Thymus (tissue), 11 donors: ENCODE measurements at regions not wholly inside any gene's neighbourhood (a gene's known extent, or its start where the extent isn't known, plus 50 kb on each side); places are given as distances from the start of the nearest gene placed in this dataset.

Experiments used
- DNase-seq, 9 donors: peaks; one replicate each; pipeline ENCODE4 v3.0.0-alpha.2; 2013; ENCODE audit warnings: low spot score in 9 of 9, low read depth in 6 of 9, missing footprints in 1 of 9
- H3K27ac ChIP-seq, 2 donors: one replicate each; pipeline ENCODE4 v1.5.1; 2013; ENCODE audit warnings: control low read depth in 1 of 2, low read depth in 1 of 2, low read length in 1 of 2, mild to moderate bottlenecking in 1 of 2, moderate library complexity in 1 of 2
- H3K27me3 ChIP-seq, 2 donors: one replicate each; pipeline ENCODE4 v1.5.1; 2013; ENCODE audit warnings: low read length in 1 of 2; ENCODE audit not compliant: control insufficient read depth in 2 of 2, insufficient read depth in 1 of 2
- H3K36me3 ChIP-seq, 2 donors: one replicate each; pipeline ENCODE4 v1.5.1; 2013; ENCODE audit warnings: low read length in 1 of 2, mild to moderate bottlenecking in 1 of 2, moderate library complexity in 1 of 2; ENCODE audit not compliant: control insufficient read depth in 2 of 2, insufficient read depth in 2 of 2
- H3K4me1 ChIP-seq, 2 donors: one replicate each; pipeline ENCODE4 v1.5.1; 2013; ENCODE audit warnings: low read length in 2 of 2; ENCODE audit not compliant: control insufficient read depth in 2 of 2, insufficient read depth in 2 of 2
- H3K4me3 ChIP-seq, 2 donors: one replicate each; pipeline ENCODE4 v1.5.1; 2013; ENCODE audit warnings: low read length in 2 of 2, control low read depth in 1 of 2, mild to moderate bottlenecking in 1 of 2
- H3K9me3 ChIP-seq, 2 donors: one replicate each; pipeline ENCODE4 v1.5.1; 2013; ENCODE audit warnings: low read length in 1 of 2, mild to moderate bottlenecking in 1 of 2; ENCODE audit not compliant: control insufficient read depth in 2 of 2, insufficient read depth in 1 of 2
- WGBS: extraction: QIAGEN DNeasy Blood & Tissue Kit; methylation state at CpG from one replicate; pipeline ENCODE4 v1.1.7; 2013; 5-methylcytosine and 5-hydroxymethylcytosine counted together
- donor health status: healthy.

- Histone ChIP-seq H3K9me3 (no peaks in the 10 kb centered on the region), H3K36me3 (no peaks in the 10 kb centered on the region), H3K27ac (no peak overlapping the region), H3K27me3 (peaks cover 0 to 6% of the 10 kb centered on the region in 2 donors), H3K4me3 (no peak overlapping the region), H3K4me1 (no peaks in the 10 kb centered on the region)
- WGBS, result 11% methylated on average over 6 of the region's 6 CpGs
- no peak for DNase-seq
Observed at GRCh38 chr6:40685862-40686261, 98.7 kb upstream of the LRFN2 start.

- 88% methylated on average over 3 of the region's 3 CpGs for WGBS
Observed at GRCh38 chr6:40681622-40682021, 94.5 kb upstream of the LRFN2 start.

GRCh38 chr6:40678941-40679340 is 91.8 kb upstream of the LRFN2 start:
- H3K4me3 ChIP-seq, result no peak overlapping the region

More at GRCh38 chr6:40681622-40682021, 94.5 kb upstream of the LRFN2 start:
- Histone ChIP-seq H3K27ac (no peak overlapping the region), H3K9me3 (no peaks in the 10 kb centered on the region), H3K4me1 (no peaks in the 10 kb centered on the region), H3K36me3 (no peaks in the 10 kb centered on the region), H3K4me3 (no peak overlapping the region), H3K27me3 (peaks cover 0 to 6% of the 10 kb centered on the region in 2 donors)
- DNase-seq, result no peak

GRCh38 chr6:40674170-40674569 is 87.0 kb upstream of the LRFN2 start:
- no peak for DNase-seq
- no peaks in the 10 kb centered on the region for H3K27me3 ChIP-seq
- H3K4me1 ChIP-seq, result no peaks in the 10 kb centered on the region
- H3K27ac ChIP-seq, result no peak overlapping the region
- WGBS, result 95% methylated on average over 8 of the region's 8 CpGs
- H3K36me3 ChIP-seq, result no peaks in the 10 kb centered on the region
- H3K9me3 ChIP-seq, result no peaks in the 10 kb centered on the region
- H3K4me3 ChIP-seq, result no peak overlapping the region

More at GRCh38 chr6:40678941-40679340, 91.8 kb upstream of the LRFN2 start:
- H3K27ac ChIP-seq, result no peak overlapping the region
- H3K27me3 ChIP-seq, result peaks cover 0 to 2% of the 10 kb centered on the region in 2 donors
- DNase-seq, result no peak
- WGBS, result 93% methylated on average over 6 of the region's 6 CpGs
- H3K9me3 ChIP-seq, result no peaks in the 10 kb centered on the region
- H3K36me3 ChIP-seq, result no peaks in the 10 kb centered on the region
- H3K4me1 ChIP-seq, result no peaks in the 10 kb centered on the region

- Histone ChIP-seq H3K4me1 (no peaks in the 10 kb centered on the region), H3K27ac (no peak overlapping the region), H3K9me3 (no peaks in the 10 kb centered on the region), H3K27me3 (no peaks in the 10 kb centered on the region), H3K4me3 (no peak overlapping the region), H3K36me3 (no peaks in the 10 kb centered on the region)
- WGBS, result 90% methylated on average over 5 of the region's 5 CpGs
- no peak for DNase-seq
Observed at GRCh38 chr6:40672087-40672486, 84.9 kb upstream of the LRFN2 start.

- no peak for DNase-seq
- Histone ChIP-seq H3K36me3 (no peaks in the 10 kb centered on the region), H3K4me3 (no peak overlapping the region), H3K9me3 (no peaks in the 10 kb centered on the region), H3K27ac (no peak overlapping the region), H3K4me1 (no peaks in the 10 kb centered on the region), H3K27me3 (no peaks in the 10 kb centered on the region)
- 88% methylated on average over 3 of the region's 3 CpGs for WGBS
Observed at GRCh38 chr6:40671694-40672050, 84.5 kb upstream of the LRFN2 start.

GRCh38 chr6:40671001-40671693 is 84.0 kb upstream of the LRFN2 start:
- 91% methylated on average over 15 of the region's 15 CpGs for WGBS
- Histone ChIP-seq H3K4me1 (no peaks in the 10 kb centered on the region), H3K4me3 (no peak overlapping the region), H3K36me3 (no peaks in the 10 kb centered on the region), H3K27me3 (no peaks in the 10 kb centered on the region), H3K27ac (no peak overlapping the region), H3K9me3 (peaks cover 0 to under 1% of the 10 kb centered on the region in 2 donors)
- no peak for DNase-seq

GRCh38 chr6:40669343-40669742 is 82.2 kb upstream of the LRFN2 start:
- H3K4me3 ChIP-seq, result no peak overlapping the region
- peaks cover 2 to 10% of the 10 kb centered on the region in 2 donors for H3K9me3 ChIP-seq
- no peak overlapping the region for H3K27ac ChIP-seq
- H3K36me3 ChIP-seq, result no peaks in the 10 kb centered on the region
- WGBS, result 85% methylated on average over 3 of the region's 3 CpGs
- DNase-seq, result no peak
- no peaks in the 10 kb centered on the region for H3K4me1 ChIP-seq
- no peaks in the 10 kb centered on the region for H3K27me3 ChIP-seq

GRCh38 chr6:40668203-40668602 is 81.0 kb upstream of the LRFN2 start:
- Histone ChIP-seq H3K36me3 (no peaks in the 10 kb centered on the region), H3K27me3 (no peaks in the 10 kb centered on the region), H3K9me3 (peaks cover 3 to 15% of the 10 kb centered on the region in 2 donors), H3K4me3 (no peak overlapping the region), H3K4me1 (no peaks in the 10 kb centered on the region), H3K27ac (no peak overlapping the region)
- DNase-seq, result no peak
- 99% methylated on average over 2 of the region's 2 CpGs for WGBS
